GM21825 (cell line): ENCODE measurements at regions not wholly inside any gene's neighbourhood (a gene's known extent, or its start where the extent isn't known, plus 50 kb on each side); places are given as distances from the start of the nearest gene placed in this dataset.

Experiments used
- ATAC-seq: cut with Tn5 transposase; IDR thresholded peaks from one replicate; pipeline ENCODE4 v1.9.1; 2021; ENCODE audit warnings: mild to moderate bottlenecking, moderate library complexity; ENCODE audit not compliant: unreplicated experiment

DNA sequence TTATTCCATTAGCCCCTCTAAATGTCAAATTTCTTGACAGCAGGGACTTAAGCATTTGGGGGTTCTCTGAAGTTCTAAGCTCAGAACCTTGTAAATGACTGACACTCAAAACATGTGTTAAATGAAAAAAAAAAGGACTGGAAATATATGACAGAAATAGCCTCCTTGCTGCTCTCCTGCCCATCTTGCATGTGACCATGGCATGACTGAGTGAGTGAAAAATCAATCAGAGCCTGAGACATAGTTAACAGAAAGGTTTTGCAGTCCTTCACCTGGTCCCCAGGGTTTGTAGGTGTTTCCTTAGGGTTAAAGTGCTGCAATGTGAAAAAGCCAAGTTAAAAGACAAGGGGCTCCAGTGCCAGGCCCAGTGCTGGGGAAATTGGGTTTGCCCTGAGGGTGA is 168.1 kb downstream of the ZBTB18 start:
- ATAC-seq, result no peak

DNA sequence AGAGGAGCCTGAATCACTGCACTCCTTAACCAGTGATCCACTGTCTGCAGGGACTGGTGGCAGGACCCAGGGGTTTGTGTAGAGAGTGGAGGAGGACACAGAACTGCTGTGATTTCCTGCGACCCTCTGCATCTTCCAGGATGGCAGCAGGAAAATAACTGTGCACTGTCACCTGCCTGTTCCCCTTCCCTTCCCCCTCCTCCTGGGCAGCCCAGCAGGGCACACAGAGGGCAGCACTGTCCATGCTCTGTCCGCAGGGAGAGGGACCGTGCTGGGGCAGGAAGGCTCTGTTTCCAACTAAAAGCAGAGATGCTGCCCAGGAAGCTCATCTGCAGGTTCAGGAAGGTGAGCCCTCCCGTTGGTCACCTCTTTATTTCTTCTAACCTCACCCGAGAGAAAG is 168.7 kb downstream of the ZBTB18 start:
- ATAC-seq, result no peak

DNA sequence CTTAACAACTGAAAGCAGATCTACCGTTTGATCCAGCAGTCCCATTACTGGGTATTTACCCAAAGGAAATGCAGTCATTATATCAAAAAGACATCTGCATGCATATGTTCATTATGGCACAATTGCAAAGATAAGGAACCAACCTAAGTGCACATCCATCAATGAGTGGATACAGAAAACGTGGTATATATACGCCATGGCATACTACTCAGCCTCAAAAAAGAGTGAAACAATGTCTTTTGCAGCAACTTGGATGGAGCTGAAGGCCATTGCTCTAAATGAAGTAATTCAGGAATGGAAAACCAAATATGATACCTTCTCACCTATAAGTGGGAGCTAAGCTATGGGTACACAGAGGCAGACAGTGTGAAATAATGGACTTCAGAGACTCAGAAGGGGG is 169.3 kb downstream of the ZBTB18 start:
- ATAC-seq, result no peak

DNA sequence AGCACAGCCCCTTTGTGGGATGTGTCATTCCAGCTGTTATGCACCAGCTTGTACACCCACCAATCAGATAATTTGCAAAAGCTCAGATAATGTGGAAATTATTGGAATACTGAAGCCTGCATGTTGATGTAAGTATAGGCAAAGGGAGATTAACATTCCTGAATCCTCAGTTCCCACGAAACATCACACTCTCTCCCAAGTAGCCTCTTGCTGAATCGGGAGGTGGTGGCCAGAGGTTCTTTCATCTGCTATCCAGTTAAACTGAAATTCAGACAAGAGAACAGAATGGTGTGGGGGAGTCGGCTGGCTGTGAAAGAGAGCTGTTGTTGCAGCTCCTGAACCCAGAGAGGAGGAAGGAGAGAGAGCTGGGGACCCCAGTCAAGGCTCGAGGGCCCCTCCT is 170.9 kb downstream of the ZBTB18 start:
- no peak for ATAC-seq

DNA sequence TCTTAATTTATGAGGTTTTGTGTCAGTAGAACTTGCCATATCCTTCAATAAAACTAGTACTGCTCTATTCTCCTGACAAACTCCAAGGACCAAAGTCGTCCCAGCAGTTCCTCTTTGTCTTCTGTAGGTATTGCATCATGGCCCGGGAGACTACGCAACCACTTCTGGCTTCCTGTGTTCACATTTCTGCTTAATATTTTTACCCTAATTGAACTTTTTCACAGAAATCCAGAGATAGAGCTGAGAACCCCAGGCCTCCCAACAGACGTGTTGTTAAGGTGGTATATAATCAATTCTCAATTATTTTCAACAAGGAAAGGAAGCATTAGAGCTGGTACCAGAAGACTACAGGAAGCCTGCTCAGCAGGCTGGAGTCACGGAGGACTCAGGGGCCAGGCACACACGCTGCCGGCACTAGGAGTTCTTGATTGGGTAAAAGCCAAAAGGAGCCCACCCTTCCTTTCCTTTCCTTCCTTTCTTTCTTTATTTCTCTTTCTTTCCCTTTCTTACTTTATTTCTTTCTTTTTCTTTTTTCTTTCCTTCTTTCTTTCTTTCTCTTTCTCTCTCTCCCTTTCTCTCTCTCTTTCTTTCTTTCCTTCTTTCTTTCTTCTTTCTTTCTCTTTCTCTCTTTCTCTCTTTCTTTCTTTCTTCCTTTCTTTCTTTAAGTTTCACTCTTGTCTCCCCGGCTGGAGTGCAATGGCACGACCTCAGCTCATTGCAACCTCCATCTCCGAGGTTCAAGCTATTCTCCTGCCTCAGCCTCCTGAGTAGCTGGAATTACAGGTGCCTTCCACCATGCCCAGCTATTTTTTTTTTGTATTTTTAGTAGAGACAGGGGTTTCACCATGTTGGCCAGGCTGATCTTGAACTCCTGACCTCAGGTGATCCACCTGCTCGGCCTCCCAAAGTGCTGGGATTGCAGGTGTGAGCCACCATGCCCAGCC is 173.7 kb downstream of the ZBTB18 start:
- ATAC-seq, result no peak

DNA sequence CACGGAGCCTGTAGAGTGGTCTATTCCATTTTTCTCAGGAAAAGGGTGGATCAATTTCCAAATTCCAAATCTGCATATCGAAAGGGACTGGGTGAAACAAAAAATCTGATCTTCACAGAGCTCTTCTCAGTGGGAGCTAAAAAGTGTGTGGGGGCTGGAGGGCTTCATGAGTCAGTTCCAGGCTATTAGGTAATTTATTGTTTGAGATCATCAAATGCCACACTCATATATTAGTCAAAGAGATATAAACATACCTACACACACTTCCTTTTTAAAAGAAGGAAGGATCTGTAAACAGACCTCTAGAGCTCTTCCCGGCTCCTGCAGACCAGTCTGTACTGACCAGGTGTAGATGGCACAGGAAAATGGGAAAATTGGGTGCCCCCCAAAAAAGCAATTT is 175.4 kb downstream of the ZBTB18 start:
- ATAC-seq, result no peak

DNA sequence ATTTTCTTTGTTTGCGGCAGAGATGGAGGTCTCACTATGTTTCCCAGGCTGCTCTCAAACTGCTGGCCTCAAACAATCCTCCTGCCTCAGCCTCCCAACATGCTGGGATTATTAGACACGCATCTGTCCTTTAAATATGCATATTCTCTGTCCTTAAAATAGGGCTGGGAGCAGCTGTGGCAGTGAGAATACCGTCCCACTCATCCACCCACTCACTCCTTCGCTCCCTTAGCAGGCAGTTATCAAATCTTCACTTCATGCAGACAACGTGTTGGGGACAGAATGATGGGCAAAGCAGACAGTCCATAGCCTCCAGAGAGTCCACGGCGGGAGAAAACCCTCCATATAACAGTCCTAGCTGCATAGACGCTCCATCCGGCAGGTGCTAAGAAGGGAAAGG is 179.4 kb downstream of the ZBTB18 start:
- no peak for ATAC-seq

DNA sequence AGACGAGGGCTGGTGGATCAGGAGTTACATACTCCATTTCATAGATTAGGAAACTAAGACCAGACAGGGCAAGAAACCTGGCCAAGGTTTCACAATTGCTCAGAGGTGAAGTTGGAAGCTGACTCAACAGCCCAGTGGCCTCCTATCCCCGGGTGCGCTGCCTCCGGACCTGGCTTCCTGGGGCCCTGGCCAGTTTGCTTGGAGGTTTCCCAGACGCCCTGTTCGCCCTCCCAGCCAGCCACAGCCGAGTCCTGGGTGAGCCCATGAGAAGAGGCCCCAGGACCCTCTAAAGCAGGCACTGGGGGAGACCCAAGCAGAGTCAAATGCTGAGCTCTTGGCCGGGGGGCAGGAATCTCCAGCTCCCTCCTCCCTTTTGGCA is 180.1 kb downstream of the ZBTB18 start:
- no peak for ATAC-seq

DNA sequence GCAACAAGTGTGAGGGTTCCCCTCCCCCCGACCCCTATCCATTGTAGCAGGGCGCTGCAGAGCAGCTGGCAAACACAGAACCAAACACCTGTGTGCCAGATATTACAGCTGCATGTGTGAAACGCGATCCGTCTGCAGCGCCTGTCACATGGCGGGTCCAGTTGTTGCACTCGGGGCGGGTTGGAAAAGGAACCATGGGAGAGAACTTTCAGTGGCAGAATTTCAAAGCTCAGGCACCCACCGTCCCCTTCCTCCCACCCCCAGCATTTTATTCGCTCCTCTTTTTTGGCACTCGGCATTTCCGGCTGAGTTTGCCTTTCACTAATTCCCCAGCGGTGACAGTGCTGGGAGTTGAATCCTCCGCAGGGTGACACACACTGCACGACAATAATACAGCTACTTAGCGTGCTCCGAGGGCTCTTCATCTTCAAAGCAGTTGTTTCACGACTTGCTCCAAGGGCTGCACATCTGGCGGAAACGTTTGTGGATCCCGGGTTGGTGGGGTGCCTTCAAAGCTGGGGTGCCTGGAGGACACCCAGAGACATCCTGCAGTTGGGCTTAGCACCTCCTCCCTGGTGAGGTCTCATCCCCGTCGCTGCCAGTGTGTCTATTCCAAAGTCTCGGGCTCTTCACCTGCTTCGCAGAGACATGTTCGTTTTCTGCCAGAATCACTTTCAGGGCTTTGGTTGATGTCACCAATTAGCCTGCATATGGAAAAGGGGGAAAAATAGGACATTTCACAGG is 180.7 kb downstream of the ZBTB18 start:
- no peak for ATAC-seq

DNA sequence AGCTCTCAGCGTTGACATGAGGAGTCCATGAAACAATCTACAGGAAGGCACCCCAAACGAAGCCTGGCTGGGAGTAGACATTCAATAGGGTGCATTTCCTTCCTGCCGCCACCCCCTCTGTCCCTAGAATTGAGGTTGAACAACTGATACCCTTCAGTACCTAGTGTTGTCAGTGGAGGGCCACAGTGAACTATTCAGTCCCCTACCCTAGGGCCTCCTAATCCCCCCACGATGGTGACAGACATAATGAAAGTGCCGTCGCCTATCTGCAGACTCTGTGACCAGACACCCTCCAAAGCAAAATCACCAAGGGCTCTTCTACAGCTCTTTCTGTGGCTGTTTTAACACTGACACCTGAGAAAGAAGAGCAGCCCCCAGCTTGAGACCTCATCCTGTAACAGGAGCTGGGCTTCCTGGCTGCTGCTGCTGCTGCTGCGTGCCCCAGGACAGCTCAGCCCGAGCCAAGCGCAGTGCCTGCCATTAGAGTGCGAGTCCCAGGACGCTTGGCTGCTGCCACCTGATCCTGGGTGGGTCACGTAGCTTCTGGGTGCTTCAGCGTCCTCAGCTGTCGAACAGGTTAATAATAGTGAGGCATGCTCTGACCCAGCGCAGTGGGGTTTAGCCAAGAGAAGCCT is 183.0 kb downstream of the ZBTB18 start:
- ATAC-seq, result no peak

DNA sequence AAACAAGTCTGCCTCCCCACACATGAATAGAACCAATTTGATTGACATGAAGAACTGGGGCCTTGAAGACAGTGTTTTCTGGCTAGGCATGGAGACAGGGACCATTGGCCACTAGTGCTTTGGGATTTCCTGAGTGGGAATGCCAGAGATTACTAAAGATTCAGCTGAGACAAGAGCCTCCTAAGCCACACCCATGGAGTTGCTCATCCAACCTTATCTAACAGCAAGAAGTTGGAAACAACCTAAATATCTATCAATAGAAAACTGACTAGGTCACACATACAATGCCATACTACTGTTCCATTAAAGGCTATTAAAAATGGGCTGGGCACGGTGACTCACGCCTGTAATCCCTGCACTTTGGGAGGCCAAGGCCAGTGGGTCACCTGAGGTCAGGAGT is 184.1 kb downstream of the ZBTB18 start:
- ATAC-seq, result no peak

DNA sequence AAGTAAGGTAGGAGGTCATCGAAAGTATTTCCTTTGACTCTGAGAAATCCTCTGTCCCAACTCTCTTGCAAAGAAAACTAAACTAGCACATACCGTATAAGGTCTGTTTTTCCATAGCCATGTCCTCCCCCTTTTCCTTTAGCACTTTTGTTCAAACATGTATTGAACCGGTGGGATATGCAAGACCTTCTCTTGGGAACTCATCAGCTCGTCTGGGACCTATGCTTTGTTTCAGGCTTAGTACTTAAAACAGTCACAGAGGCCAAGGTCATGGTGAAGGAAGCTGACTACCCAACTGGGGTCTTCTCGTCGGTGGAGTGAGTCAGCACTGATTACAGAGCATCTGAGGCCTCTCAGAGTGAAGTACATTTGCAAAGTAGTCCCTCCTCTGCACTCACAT is 185.0 kb downstream of the ZBTB18 start:
- no peak for ATAC-seq

DNA sequence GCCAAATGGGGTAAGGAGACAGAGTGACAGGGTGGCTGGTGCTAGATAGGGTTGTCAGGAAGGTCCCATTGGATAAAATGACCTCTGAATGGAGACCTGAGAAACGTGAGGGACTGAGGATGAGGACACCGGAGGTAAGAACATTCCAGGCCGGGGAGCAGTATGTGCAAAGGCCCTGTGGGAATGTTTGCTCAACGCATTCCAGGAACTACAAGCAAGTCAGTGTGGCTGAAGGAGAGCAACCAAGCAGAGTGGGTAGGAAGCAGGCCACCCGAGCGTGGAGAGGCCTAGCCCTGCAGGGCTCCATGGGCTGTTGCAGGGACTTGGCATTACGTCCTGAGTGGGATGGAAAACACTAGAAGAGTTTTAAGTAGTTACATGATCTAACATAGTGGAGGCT is 185.6 kb downstream of the ZBTB18 start:
- no peak for ATAC-seq

DNA sequence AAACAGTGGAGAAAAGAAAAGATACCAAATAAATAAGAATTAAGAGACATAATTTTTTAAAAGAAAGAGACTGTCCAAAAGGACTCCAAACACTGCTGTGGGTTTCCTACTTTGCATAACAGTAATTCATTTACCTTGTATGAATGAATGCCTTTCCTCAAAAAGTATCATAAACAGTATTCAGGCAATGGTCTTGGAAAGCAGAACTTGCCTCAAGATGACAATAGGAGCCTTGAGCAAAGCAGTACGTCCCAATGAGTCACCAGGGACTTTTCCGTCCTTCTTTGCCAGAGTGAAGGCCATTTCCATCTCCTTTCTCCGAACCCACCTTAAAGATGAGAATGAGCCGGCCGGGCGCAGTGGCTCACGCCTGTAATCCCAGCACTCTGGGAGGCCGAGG is 186.4 kb downstream of the ZBTB18 start:
- ATAC-seq, result no peak

DNA sequence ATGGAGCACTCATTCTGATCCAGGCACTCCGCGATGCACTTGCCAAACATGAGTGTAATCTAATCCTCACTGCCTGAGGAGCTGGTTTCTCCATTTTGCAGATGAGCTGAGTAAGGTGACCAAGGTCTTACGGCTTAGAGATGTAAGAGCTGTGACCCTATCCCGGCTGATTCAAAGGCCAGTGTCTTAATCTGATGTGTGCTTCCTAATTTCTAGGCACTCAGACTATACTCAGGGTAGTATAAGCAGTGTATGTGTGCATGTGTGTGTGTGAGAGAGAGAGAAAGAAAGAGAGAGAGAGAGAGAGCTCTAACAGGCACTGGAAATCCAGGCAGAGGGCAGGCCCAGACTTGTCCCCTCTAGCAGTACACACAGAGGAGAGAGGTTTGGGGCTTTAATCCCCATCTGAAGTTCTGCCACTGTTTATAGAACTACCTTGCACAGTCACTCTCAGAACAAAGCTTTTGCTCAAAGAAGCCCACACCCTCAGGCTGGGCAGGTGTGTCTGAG is 188.2 kb downstream of the ZBTB18 start:
- ATAC-seq, result no peak

DNA sequence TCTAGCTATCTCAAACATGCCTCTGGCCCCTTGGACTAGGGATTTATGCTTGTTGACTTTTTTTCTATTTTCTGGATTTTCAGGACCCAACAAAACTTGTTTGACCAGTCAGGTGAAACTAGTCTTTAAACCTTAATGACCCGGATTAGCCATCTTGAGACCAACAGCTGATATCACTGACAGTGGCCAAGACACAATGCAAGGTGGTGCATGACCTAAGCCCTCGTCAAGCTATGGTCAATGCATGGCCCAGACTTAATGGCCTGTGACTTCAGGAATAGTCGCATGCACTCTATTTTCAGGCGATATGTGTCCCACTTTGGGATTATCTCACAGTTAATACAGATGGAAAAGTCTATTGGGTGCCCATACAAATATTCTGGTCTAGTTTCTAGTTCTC is 190.4 kb downstream of the ZBTB18 start:
- ATAC-seq, result no peak

DNA sequence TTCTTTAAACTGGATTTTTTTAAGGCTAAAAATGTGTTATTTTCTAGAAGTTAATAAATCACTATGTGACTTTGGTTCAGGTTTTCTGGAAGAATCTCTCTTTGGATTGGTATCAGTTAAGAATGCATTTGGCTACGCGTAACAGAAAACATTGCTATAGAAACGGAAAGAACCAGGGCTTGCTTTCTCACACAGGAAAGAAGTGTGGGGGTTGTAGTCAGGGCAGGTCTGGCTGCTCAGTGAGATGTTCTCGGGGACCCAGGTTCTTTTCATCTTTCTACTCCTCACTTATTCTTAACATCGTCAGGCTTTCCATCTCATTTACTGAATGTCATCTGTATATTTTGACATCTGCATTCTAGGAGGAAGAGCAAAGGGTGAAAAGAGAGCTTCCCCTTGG is 191.4 kb downstream of the ZBTB18 start:
- no peak for ATAC-seq

DNA sequence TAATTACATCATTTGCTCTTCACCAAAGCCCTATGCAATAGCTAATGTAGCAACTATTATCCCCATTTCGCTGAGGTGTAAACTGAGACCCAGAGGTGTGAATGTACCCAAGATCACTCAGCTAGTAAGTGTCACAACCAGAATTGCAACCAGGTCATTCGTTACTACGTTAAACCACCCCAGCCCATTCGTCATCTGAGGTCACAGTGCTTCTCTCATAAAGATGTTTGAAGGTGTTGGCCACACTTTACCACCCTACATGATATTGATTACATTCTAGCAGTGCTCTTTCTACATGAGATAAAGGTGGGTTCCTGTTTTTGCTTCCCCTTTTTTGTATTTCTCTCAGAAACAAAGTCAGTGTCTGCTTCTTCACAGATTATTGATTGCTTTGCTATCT is 195.3 kb downstream of the ZBTB18 start:
- no peak for ATAC-seq

DNA sequence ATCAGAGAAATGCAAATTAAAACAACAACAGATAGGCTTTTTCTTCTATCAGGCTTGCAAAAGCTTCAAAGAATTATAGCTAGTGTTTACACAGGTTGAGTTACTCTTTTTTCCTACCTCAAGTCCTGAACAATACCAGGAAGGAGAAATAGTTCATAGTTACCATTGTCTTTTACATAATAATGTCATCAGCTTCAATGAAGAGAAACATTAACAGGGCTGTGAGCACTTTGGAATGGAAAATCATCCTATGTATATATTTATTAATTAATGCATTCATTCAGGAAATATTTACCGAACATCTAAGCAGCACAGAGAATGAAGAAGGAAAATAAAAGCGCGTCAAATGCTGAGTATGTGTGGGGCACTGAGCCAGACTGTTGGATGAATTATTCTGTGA is 197.3 kb downstream of the ZBTB18 start:
- no peak for ATAC-seq

DNA sequence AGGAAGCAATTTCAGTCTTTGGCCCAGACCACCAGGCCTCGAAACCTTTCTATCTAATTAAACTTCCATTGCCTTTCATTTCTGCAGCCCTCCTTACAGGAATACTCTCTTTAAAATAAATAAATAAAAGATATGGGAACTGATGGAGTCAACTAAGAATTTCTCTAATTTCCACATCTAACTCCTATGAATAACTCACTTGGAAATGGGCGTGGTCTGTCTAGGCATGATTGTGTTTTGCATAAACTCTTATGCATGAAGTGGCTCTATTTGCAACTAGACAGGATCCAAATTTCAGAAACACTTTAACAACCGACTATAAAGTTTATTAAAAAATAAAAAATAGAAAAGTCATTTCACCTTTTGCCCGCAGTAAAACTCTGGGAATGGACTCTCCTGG is 199.5 kb downstream of the ADSS2 start:
- no peak for ATAC-seq

DNA sequence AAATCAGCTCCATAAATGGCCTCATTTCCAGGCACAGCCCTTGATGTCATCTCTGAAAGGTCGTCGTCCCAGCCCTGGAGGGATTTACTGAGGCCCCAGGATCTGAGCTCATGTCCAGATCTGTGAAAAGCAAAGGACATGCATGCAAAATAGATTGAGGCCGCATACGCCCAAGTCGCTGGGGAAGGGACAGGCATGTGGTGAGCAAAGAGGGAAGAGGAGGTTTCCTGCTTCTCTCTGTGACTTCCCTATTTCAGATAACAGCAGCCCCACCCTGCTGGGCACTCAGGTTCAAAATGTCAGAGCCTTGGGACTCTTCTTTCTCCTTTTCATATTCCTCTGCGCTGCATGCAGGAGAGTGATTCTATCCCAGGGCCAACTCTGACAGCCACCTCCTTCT is 197.2 kb downstream of the ADSS2 start:
- ATAC-seq, result no peak
